Lower leg skin (tissue), 3 donors: ENCODE measurements at regions not wholly inside any gene's neighbourhood (a gene's known extent, or its start where the extent isn't known, plus 50 kb on each side); places are given as distances from the start of the nearest gene placed in this dataset.

Experiments
- POLR2A ChIP-seq, 2 donors: fragments of 450-650 bp; IDR thresholded peaks; one replicate each; pipeline ENCODE4 v1.6.1; 2016 to 2017; ENCODE audit warnings: antibody characterized with exemption in 2 of 2, mild to moderate bottlenecking in 1 of 2, moderate library complexity in 1 of 2
- TF ChIP-seq, protein P1 (sequence below), 3 donors: fragments of 450-650 bp; IDR thresholded peaks; one replicate each; pipeline ENCODE4 v1.5.1; 2016; ENCODE audit warnings: antibody characterized with exemption in 3 of 3, mild to moderate bottlenecking in 3 of 3, moderate library complexity in 2 of 3

DNA sequence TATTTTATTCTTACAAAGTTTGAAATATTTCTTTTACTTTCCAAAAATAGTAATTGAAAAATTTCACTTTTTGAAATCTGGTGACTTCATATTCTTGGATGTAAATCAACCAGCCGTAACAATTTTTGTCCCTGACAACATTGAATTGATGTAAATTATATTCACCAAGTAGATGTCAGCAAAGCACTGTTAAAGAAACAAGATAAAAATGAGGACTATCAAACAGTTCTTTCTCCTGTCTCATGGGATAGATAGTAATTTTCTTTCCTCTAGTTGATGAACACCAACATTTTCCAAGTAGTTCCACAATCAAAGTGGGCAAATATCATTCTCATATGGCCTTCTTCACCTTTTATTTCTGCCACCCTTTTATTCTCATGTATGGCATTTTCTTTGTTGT, 1461.9 kb downstream of the MAT2B start:
- TF ChIP-seq, protein P1, sequence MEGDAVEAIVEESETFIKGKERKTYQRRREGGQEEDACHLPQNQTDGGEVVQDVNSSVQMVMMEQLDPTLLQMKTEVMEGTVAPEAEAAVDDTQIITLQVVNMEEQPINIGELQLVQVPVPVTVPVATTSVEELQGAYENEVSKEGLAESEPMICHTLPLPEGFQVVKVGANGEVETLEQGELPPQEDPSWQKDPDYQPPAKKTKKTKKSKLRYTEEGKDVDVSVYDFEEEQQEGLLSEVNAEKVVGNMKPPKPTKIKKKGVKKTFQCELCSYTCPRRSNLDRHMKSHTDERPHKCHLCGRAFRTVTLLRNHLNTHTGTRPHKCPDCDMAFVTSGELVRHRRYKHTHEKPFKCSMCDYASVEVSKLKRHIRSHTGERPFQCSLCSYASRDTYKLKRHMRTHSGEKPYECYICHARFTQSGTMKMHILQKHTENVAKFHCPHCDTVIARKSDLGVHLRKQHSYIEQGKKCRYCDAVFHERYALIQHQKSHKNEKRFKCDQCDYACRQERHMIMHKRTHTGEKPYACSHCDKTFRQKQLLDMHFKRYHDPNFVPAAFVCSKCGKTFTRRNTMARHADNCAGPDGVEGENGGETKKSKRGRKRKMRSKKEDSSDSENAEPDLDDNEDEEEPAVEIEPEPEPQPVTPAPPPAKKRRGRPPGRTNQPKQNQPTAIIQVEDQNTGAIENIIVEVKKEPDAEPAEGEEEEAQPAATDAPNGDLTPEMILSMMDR (IDR thresholded peaks at IDR 0.05): no peak
- no peak for TF ChIP-seq POLR2A (IDR thresholded peaks at IDR 0.05)
